HUES6 (cell line): ENCODE measurements at regions not wholly inside any gene's neighbourhood (a gene's known extent, or its start where the extent isn't known, plus 50 kb on each side); places are given as distances from the start of the nearest gene placed in this dataset.

Source experiments
- H3K27ac ChIP-seq: 2 replicates; pipeline ENCODE4 v1.7.0; 2013; ENCODE audit warnings: low read depth, mild to moderate bottlenecking, low read length, inconsistent platforms
- H3K27me3 ChIP-seq: 2 replicates; pipeline ENCODE4 v1.6.1; 2013; ENCODE audit warnings: low read length; ENCODE audit not compliant: control insufficient read depth, insufficient read depth
- H3K36me3 ChIP-seq: 2 replicates; pipeline ENCODE4 v1.6.1; 2013; ENCODE audit warnings: low read length; ENCODE audit not compliant: control insufficient read depth, insufficient read depth
- H3K4me1 ChIP-seq: 2 replicates; pipeline ENCODE4 v1.6.1; 2013; ENCODE audit warnings: low read length; ENCODE audit not compliant: control insufficient read depth, insufficient read depth
- H3K4me3 ChIP-seq: 2 replicates; pipeline ENCODE4 v1.5.1; 2013; ENCODE audit warnings: low read depth, low read length
- H3K9ac ChIP-seq: one replicate; pipeline ENCODE4 v1.6.1; 2013; ENCODE audit warnings: mild to moderate bottlenecking, low read length
- H3K9me3 ChIP-seq: 2 replicates; pipeline ENCODE4 v1.6.1; 2013; ENCODE audit warnings: low read depth, low read length; ENCODE audit not compliant: control insufficient read depth, insufficient read depth

DNA sequence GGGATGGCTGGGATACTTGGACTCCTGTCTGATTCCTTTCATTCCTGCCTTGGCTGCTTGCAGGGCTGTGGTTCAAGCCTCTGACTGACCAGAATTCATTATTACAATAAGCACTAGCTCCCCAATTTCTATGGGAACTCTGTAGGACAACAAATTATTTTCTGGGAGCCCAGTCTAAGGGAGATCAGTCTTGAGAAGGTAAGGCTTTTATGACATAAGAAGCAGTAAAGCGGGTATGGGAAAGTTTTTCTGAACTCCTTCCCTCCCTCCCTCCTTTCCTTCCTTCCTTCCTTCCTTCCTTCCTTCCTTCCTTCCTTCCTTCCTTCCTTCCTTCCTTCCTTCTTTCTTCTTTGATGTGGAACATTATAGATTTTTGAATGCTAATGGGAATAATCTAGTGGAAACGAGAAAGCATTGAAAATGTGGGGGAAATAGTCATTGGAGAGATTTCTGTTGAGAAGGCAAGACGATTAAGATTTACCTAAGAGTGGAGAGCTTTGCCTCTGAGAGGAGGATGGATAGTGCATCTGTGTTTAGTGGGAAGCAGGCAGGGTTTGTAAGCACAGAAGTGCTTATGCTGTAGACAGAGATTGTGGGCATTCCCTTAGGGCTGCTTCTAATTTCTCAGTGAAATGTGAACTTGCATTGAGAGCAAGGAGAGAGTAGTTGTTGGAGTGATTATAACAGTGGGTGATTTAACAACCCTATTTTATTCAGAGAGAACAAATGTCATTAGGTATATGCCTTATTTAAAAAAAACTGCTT, 201.5 kb downstream of the DNAJB9 start:
- no peak overlapping the region for H3K27ac ChIP-seq
- no peaks in the 10 kb centered on the region for H3K9me3 ChIP-seq
- no peaks in the 10 kb centered on the region for H3K36me3 ChIP-seq
- no peak overlapping the region for H3K4me3 ChIP-seq
- H3K9ac ChIP-seq: no peak overlapping the region
- H3K27me3 ChIP-seq: no peaks in the 10 kb centered on the region
- H3K4me1 ChIP-seq: no peaks in the 10 kb centered on the region

DNA sequence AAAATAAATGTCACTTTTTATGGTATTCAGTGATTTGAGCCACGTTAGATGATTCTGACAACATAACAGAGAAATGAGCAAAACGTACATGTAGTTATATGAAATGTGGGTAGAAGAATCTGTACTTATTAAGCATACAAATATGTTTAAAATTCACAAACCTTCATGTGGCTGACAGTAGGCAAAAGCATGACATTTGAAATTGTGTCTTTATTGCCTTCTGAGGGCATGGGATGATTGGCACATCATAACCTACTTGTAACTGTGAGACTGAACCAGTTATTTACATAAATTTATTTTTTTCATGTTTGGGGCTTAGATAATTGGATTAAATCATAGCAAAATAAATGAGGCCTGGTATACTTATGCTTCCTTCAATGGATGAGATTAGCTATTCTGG, 202.2 kb downstream of the DNAJB9 start:
- Histone ChIP-seq H3K27ac (no peak overlapping the region), H3K9ac (no peak overlapping the region), H3K36me3 (no peaks in the 10 kb centered on the region), H3K27me3 (no peaks in the 10 kb centered on the region), H3K9me3 (no peaks in the 10 kb centered on the region), H3K4me3 (no peak overlapping the region), H3K4me1 (no peaks in the 10 kb centered on the region)

DNA sequence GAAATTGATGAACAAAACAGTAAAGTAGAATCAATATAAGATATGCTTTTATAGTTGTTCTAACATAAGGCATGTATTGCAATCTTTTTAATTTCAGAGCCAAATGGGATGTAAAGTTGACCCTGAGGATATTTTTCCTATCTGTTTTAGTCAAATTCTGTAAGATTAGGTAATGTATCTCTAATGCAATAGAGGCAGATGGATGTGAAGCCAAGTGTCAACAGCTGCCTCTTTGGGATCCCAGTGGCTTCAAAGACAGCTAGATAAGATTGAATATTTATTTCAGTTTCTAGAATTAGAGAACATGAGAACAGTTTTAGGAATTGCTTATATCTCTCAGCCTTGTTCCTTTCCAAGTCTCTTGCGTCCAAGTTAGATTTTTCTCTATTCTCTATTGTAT, 208.3 kb downstream of the DNAJB9 start:
- H3K9me3 ChIP-seq: no peaks in the 10 kb centered on the region
- no peaks in the 10 kb centered on the region for H3K36me3 ChIP-seq
- no peaks in the 10 kb centered on the region for H3K27me3 ChIP-seq
- no peak overlapping the region for H3K27ac ChIP-seq
- no peaks in the 10 kb centered on the region; the same call in 1 of the 2 replicates for H3K4me1 ChIP-seq
- H3K4me3 ChIP-seq: no peak overlapping the region
- H3K9ac ChIP-seq: no peak overlapping the region

DNA sequence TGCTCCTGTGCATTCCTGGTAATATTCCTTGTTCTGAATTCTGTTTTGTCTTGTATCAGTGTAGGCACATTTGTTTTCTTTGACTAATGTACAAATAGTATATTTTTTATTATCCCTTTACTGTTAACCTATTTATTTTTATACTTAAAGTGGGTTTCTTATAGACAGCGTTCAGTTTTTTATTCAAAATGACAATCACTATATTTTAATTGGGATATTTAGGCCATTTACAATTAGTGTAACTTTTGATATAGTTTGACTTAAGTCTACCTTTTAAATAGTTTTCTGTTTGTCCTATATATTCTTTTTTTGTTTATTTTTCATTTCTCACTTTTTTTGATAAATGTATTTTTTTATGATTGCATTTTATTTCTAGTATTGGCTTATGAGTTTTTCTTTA, 219.8 kb downstream of the DNAJB9 start:
- H3K4me3 ChIP-seq: no peak overlapping the region
- no peak overlapping the region for H3K9ac ChIP-seq
- peaks cover 10% of the 10 kb centered on the region; the same call in 1 of the 2 replicates for H3K9me3 ChIP-seq
- no peaks in the 10 kb centered on the region for H3K4me1 ChIP-seq
- H3K27ac ChIP-seq: no peak overlapping the region
- H3K27me3 ChIP-seq: no peaks in the 10 kb centered on the region
- no peaks in the 10 kb centered on the region for H3K36me3 ChIP-seq

DNA sequence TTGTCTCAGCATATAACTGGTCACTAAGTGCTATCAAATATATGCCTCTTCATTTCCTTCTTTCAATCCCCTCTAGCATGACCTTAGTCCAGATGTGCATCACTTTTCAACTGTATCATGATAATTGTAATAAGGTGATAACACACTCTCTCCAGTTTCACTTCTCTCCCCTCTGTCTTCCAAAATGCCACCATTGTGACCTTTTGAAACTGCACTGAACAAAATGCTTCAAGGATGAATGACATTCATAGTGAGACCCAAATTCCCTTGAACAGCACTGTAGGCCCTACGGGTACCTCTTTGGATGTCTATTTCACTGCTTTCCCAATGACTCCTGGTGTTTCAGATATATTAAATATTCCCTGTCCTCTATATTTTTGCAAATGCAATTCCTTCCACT, 224.8 kb downstream of the DNAJB9 start:
- Histone ChIP-seq H3K9me3 (peaks cover 4% of the 10 kb centered on the region; the same call in 1 of the 2 replicates), H3K4me1 (no peaks in the 10 kb centered on the region), H3K4me3 (no peak overlapping the region), H3K27ac (no peak overlapping the region), H3K36me3 (no peaks in the 10 kb centered on the region), H3K9ac (no peak overlapping the region), H3K27me3 (no peaks in the 10 kb centered on the region)

DNA sequence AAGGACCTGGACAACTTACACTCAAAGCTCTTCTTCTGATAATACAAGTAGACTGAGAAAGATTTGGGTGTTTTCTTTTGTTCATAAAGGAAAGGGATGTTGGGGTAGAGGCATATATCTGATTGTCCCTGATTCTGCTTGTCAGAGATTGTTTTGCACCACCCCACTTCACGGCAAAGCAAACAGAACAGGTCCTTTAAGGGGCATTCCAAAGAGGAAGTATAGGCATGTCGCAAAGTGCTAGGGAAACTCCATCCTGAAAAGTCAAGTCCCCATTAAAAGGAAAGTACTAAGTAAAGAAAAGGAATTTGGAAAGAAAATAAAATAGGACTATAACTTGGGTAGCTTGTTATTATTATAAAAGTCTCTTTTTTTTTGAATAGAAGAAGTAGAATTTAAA, 233.0 kb downstream of the DNAJB9 start:
- Histone ChIP-seq H3K9ac (no peak overlapping the region), H3K27me3 (no peaks in the 10 kb centered on the region), H3K4me1 (no peaks in the 10 kb centered on the region), H3K36me3 (no peaks in the 10 kb centered on the region), H3K27ac (no peak overlapping the region), H3K9me3 (no peaks in the 10 kb centered on the region), H3K4me3 (no peak overlapping the region)

DNA sequence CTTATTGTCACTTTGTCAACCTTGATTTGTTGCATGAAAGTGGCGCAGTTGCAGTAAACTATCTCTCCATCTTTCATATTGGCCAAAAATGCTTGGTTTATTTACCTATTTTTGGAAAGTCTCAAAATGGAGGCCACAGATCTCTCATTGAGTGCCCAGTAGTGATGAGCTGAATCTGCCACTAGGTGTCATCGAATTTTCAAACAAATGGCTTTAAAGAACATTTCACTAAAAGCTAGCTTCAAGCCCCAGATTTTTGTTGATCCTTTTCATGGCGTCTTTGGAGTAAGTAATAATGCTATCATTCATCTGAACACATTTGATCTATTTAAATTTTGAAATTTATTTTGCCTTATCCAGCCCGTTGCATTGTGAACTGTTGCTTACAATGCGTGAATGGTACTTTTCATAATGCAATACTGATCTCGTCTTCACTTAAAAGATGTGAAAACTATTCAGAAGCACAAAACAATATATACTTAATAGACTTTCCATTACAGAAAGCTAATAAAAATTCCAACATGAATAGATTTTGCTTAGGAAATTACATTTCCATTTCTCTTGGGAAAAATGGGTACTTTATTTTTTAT, 236.2 kb downstream of the DNAJB9 start:
- no peaks in the 10 kb centered on the region for H3K27me3 ChIP-seq
- H3K4me1 ChIP-seq: no peaks in the 10 kb centered on the region
- H3K27ac ChIP-seq: no peak overlapping the region
- no peaks in the 10 kb centered on the region for H3K36me3 ChIP-seq
- H3K4me3 ChIP-seq: no peak overlapping the region
- H3K9me3 ChIP-seq: no peaks in the 10 kb centered on the region
- no peak overlapping the region for H3K9ac ChIP-seq

DNA sequence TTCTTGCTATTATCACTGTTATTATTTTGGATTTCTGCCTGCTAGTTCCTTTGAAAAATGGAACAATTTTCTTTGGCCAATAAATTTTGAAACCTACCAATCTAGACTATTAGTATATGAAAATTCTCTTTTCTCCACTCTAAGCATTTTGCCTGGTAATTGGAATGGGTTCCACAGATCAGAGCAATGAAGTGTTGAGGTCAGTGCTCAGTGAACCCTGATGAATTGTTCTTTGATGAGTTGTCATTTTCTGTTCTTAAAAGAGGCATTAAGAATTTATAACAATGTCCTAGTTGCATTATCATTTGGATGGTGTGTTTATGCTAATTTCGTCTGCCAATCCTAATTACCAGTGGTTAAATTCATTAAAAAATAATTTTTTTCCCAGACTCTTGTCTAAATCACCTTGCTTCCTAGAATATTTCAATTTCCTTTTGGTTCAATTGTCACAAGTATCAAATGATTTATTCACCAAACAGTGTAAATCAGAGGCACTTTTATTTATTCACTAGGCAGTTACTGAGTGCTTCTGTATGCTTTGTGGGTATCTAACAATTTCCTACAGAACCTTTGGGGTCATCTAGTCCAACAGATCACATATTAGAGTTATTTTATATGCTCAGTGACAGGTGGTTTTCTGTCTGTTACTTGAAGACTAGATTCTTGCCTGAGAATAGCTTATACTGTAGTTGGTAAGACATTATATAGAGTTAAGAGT, 239.0 kb downstream of the DNAJB9 start:
- no peak overlapping the region for H3K9ac ChIP-seq
- H3K27me3 ChIP-seq: no peaks in the 10 kb centered on the region
- H3K4me3 ChIP-seq: no peak overlapping the region
- no peak overlapping the region for H3K27ac ChIP-seq
- H3K36me3 ChIP-seq: no peaks in the 10 kb centered on the region
- H3K9me3 ChIP-seq: peaks cover 9% of the 10 kb centered on the region
- H3K4me1 ChIP-seq: no peaks in the 10 kb centered on the region

DNA sequence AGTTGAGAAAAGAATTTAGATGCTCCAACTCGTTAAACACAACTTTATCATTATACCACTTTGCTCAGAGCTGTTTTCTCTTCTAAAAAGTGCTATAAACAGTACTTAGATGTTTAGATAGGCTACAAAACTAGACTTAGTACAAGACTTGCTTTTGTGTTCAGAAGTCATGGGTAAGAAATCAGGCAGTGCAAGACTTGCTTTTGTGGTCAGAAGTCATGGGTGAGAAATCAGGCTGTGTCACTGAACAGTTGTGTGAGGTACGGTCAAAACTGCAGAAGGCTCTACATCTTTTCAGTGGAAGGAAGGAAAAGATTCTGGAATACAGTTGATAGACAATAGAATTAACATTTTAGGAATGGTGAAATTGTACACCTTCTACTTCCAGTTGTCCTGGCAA, 239.7 kb downstream of the DNAJB9 start:
- H3K36me3 ChIP-seq: no peaks in the 10 kb centered on the region
- peaks cover 16% of the 10 kb centered on the region for H3K9me3 ChIP-seq
- no peak overlapping the region for H3K27ac ChIP-seq
- no peaks in the 10 kb centered on the region for H3K4me1 ChIP-seq
- H3K27me3 ChIP-seq: no peaks in the 10 kb centered on the region
- no peak overlapping the region for H3K4me3 ChIP-seq
- H3K9ac ChIP-seq: no peak overlapping the region

DNA sequence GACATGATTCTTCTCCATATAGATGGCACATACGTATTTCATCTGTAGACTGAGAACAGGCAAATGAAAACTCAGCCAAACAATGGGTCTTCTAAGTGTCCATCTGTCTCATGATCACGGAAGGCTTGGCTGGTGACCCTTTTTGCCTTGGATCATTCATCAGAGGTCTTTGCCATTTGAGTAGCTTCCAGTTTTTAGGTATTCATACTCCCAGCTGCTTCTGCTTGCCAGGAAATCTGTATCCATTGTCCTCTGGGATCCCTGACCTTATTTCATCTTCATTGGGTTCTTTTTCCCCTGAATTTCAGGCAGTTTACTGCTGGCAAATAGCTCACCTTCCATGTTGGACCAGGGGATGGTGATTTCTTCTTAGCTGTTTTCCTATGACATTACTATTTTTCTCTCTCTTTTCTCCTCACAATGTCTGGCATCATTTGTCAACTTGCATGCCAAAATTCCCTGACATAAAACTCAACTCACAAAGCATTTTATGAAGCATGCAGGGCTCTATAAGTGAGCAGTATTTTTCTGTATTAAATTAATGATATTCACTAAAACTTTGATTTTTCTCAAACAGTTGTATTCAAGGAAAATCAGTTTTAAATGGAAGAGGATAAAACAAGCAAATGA, 241.2 kb downstream of the DNAJB9 start:
- Histone ChIP-seq H3K27me3 (no peaks in the 10 kb centered on the region), H3K4me1 (no peaks in the 10 kb centered on the region)

More for the DNA sequence above, 241.2 kb downstream of the DNAJB9 start:
- H3K36me3 ChIP-seq: no peaks in the 10 kb centered on the region
- H3K27ac ChIP-seq: no peak overlapping the region
- no peak overlapping the region for H3K9ac ChIP-seq
- H3K4me3 ChIP-seq: no peak overlapping the region
- H3K9me3 ChIP-seq: peaks cover 16% of the 10 kb centered on the region
